ENCODE measurements at regions not wholly inside any gene's neighbourhood (a gene's known extent, or its start where the extent isn't known, plus 50 kb on each side); places are given as distances from the start of the nearest gene placed in this dataset.

- H2AFZ ChIP-seq (ENCODE audit: low read depth, low read length) = peak overlapping the region; percentile 96
- no peaks in the 10 kb centered on the region for H3K36me3 ChIP-seq (ENCODE audit: control insufficient read depth, insufficient read depth, low read length)
- H3K9ac ChIP-seq (ENCODE audit: insufficient read depth in 1 of 2, low read depth in 2 of 2, low read length in 2 of 2) = peak overlapping the region; percentile 5 to 87; a peak in 2 of 4 replicates
- peaks cover 0 to 29% of the 10 kb centered on the region in 2 experiments; a peak in 2 of 5 replicates for H3K27me3 ChIP-seq (ENCODE audit: control insufficient read depth in 2 of 2, insufficient read depth in 2 of 2, low read length in 2 of 2)
- no peaks in the 10 kb centered on the region for H3K79me2 ChIP-seq (ENCODE audit: control insufficient read depth, insufficient read depth, low read length)
- ATAC-seq (peak; percentile 100), DNase-seq (ENCODE audit: extremely low read depth in 1 of 4, low spot score in 3 of 4) (peak; percentile 84 to 96 (median 94)), FAIRE-seq (peak; percentile 84)
- no peak overlapping the region; the same call in 2 of the 3 replicates for H3K27ac ChIP-seq (ENCODE audit: extremely low read depth, low read depth, low read length)
- BruUV-seq (replicated peaks) = TSS peak; percentile 69
- in situ Hi-C loops (cut with MboI) = no loop called here
- peak overlapping the region; percentile 83 for H3K4me2 ChIP-seq (ENCODE audit: insufficient read depth, low read length)
- 8% methylated on average over 18 of the region's 37 CpGs for WGBS (ENCODE audit: insufficient coverage, low coverage, missing lambda C conversion rate)
- no peaks in the 10 kb centered on the region for H3K9me3 ChIP-seq (replicated peaks; ENCODE audit: control insufficient read depth, insufficient read depth, low read depth, low read length)
- ChIA-PET CTCF (ENCODE audit: low intra/inter-chr PET ratio) (interaction anchor here (0.5 kb wide), 1 partner anchor 18 kb away, joined by 3 read pairs; no protein-coding TSS in a partner anchor), POLR2A (no interaction called here)
- peaks cover 6 to 16% of the 10 kb centered on the region in 2 experiments; a peak in 4 of 5 replicates for H3K4me1 ChIP-seq (replicated peaks in 1 of 2; ENCODE audit: control insufficient read depth in 2 of 2, insufficient read depth in 2 of 2, low read length in 2 of 2)
- H4K20me1 ChIP-seq (replicated peaks; ENCODE audit: control insufficient read depth, insufficient read depth, low read length) = no peaks in the 10 kb centered on the region
- peak overlapping the region; percentile 30 for H3K4me3 ChIP-seq
- intact Hi-C loops (cut with micrococcal nuclease) = no loop called here
- H3K9me1 ChIP-seq (ENCODE audit: control insufficient read depth, insufficient read depth, low read length) = no peaks in the 10 kb centered on the region
- TF ChIP-seq MGA (IDR thresholded peaks at IDR 0.05) (peak; percentile 77), THRAP3 (IDR thresholded peaks at IDR 0.05; ENCODE audit: borderline replicate concordance) (no peak), FOXP4 (CRISPR knock-in tag; IDR thresholded peaks at IDR 0.05; ENCODE audit: borderline replicate concordance) (no peak), E2F6 (IDR thresholded peaks at IDR 0.05; ENCODE audit: borderline replicate concordance in 1 of 2, extremely low read depth in 1 of 2, insufficient read depth in 1 of 2, insufficient read length in 1 of 2, low read depth in 1 of 2, low read length in 1 of 2, poor library complexity in 1 of 2, severe bottlenecking in 1 of 2) (peak; percentile 79 to 87)
These were observed 193.0 kb downstream of the MELK start for GRCh38 chr9:36765468-36766341.

Data from K562 (cell line).